ENCODE measurements at regions not wholly inside any gene's neighbourhood (a gene's known extent, or its start where the extent isn't known, plus 50 kb on each side); places are given as distances from the start of the nearest gene placed in this dataset.
"Not testable (repeated sequence)": the region's sequence is repeated elsewhere in the genome, so short reads cannot be mapped to it uniquely, and the experiment has no call there.

- TF ChIP-seq EZH2, CTCF, EZH2phosphoT487 (IDR thresholded peaks at IDR 0.05): not testable (repeated sequence)
Observed at GRCh38 chr5:51715445-51715844, 332.2 kb downstream of the ISL1 start.
